Thyroid gland (tissue), 4 donors: ENCODE measurements at regions not wholly inside any gene's neighbourhood (a gene's known extent, or its start where the extent isn't known, plus 50 kb on each side); places are given as distances from the start of the nearest gene placed in this dataset.

Source experiments
- DNase-seq, 2 donors: peaks; one replicate each; pipeline ENCODE4 v3.0.0-alpha.2; 2019
- H3K27ac ChIP-seq, 3 donors: fragments of 200-600 bp; sonication (generic); 1 replicate in 2 of 3; 2 replicates in 1 of 3; pipeline ENCODE4 v1.5.1; 2016 to 2019; ENCODE audit warnings: mild to moderate bottlenecking in 1 of 3, moderate library complexity in 1 of 3
- H3K27me3 ChIP-seq: fragments of 200-600 bp; sonication (generic); one replicate; pipeline ENCODE4 v1.5.1; 2019
- H3K36me3 ChIP-seq, 2 donors: fragments of 200-600 bp; sonication (generic); one replicate each; pipeline ENCODE4 v1.5.1; 2016 to 2019
- H3K4me1 ChIP-seq, 2 donors: fragments of 200-600 bp; sonication (generic); one replicate each; pipeline ENCODE4 v1.5.1; 2017 to 2019
- H3K4me3 ChIP-seq, 3 donors: fragments of 200-600 bp; sonication (generic); replicated peaks in 1 of 3; 1 replicate in 2 of 3; 2 replicates in 1 of 3; pipeline ENCODE4 v1.5.1; 2016; ENCODE audit warnings: mild to moderate bottlenecking in 1 of 3
- H3K9me3 ChIP-seq: fragments of 200-600 bp; sonication (generic); one replicate; pipeline ENCODE4 v1.5.1; 2017
- POLR2A ChIP-seq, 2 donors: fragments of 450-650 bp; IDR thresholded peaks; one replicate each; pipeline ENCODE4 v1.6.1; 2017; ENCODE audit warnings: antibody characterized with exemption in 2 of 2, mild to moderate bottlenecking in 2 of 2, moderate library complexity in 1 of 2
- WGBS, 2 donors: methylation state at CpG; one replicate each; pipeline ENCODE4 v1.1.5; 2017; 5-methylcytosine and 5-hydroxymethylcytosine counted together
- intact Hi-C: fragments of 100-400 bp; cut with DNase I; formaldehyde crosslinking; loops from one replicate; pipeline ENCODE4 v1.15.1; 2023
- TF ChIP-seq, protein P1 (sequence below), 6 experiments: fragments of 200-600 bp in 3 of 6; fragments of 450-650 bp in 3 of 6; sonication (generic) in 3 of 6; IDR thresholded peaks; one replicate each; pipeline ENCODE4 v1.5.1; 2016 to 2019; ENCODE audit warnings: antibody characterized with exemption in 6 of 6, mild to moderate bottlenecking in 2 of 6, inconsistent platforms in 1 of 6, moderate library complexity in 1 of 6

DNA sequence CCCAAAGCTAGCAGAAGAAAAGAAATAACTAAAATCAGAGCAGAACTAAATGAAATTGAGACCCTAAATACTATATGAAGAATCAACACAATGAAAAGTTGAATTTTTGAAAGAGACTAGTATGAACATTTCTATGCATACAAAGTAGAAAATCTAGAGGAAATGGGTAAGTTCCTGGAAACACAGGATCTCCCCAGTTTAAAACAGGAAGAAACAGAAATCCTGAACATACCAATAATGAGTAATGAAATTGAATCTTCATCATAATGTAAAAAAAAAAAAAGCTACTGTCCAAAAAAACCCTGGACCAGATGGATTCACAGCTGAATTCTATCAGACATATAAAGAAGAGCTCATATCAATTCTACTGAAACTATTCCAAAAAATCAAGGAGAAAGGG, 233.5 kb downstream of the PLPP3 start:
- Histone ChIP-seq H3K4me3 (no peak overlapping the region), H3K36me3 (no peaks in the 10 kb centered on the region), H3K4me1 (no peaks in the 10 kb centered on the region), H3K27ac (no peak overlapping the region), H3K27me3 (no peaks in the 10 kb centered on the region), H3K9me3 (no peaks in the 10 kb centered on the region)
- no peak for DNase-seq
- intact Hi-C loops, result no loop called here
- TF ChIP-seq, protein P1, sequence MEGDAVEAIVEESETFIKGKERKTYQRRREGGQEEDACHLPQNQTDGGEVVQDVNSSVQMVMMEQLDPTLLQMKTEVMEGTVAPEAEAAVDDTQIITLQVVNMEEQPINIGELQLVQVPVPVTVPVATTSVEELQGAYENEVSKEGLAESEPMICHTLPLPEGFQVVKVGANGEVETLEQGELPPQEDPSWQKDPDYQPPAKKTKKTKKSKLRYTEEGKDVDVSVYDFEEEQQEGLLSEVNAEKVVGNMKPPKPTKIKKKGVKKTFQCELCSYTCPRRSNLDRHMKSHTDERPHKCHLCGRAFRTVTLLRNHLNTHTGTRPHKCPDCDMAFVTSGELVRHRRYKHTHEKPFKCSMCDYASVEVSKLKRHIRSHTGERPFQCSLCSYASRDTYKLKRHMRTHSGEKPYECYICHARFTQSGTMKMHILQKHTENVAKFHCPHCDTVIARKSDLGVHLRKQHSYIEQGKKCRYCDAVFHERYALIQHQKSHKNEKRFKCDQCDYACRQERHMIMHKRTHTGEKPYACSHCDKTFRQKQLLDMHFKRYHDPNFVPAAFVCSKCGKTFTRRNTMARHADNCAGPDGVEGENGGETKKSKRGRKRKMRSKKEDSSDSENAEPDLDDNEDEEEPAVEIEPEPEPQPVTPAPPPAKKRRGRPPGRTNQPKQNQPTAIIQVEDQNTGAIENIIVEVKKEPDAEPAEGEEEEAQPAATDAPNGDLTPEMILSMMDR (IDR thresholded peaks at IDR 0.05), result no peak
- TF ChIP-seq POLR2A (IDR thresholded peaks at IDR 0.05), result no peak

DNA sequence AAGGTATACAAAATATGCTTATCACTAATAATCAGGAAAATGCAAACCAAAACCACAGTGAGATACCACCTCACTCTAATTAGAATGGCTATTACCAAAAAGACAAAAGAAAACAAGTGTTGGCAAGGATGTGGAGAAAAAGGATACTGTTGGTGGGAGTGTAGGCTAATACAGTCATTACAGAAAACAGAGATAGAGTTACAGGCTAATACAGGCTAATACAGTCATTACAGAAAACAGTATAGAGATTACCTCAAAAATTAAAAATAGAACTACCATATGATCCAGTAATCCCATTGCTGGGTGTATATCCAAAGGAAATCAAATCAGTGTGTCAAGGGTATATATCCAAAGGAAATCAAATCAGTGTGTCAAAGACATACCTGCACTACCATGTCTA, 238.4 kb downstream of the PLPP3 start:
- H3K9me3 ChIP-seq, result no peaks in the 10 kb centered on the region
- intact Hi-C loops, result no loop called here
- no peaks in the 10 kb centered on the region for H3K27me3 ChIP-seq
- no peak overlapping the region for H3K4me3 ChIP-seq
- DNase-seq, result no peak
- no peak for TF ChIP-seq POLR2A (IDR thresholded peaks at IDR 0.05)
- TF ChIP-seq, protein P1 (IDR thresholded peaks at IDR 0.05), result no peak
- no peak overlapping the region for H3K27ac ChIP-seq
- H3K36me3 ChIP-seq, result no peaks in the 10 kb centered on the region
- H3K4me1 ChIP-seq, result peaks cover 0 to 13% of the 10 kb centered on the region in 2 donors

DNA sequence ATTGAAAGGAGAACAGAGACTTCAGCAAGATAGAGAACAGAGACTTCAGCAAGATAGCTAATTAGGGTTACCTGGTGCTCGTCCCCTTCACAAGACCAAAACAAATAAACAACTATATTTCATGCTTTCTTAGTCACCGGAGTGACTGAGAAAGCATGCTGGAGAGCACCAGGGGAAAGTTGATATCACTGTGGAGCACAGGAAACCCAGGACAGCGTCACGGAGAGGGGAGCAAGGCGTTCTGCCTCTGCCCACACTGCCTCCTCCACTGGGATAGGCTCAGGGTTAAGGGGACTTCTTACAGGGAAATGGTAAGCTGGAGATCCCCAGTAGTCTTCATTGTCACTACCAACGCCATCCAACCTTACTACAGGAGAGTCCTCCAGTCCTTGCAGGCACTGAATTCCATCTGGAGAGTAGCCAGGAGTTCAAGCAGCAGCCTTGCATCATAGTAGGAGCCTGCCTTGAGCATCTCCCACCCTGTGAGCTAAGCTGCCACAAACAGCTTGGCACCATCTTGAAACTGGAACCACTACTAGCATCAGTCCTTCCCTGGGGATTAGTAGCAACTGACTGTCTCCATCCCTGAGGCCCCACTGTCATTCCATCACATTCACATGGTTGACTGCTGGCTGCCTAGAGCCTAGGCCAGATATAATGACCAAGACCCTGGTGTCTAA, 239.4 kb downstream of the PLPP3 start:
- WGBS, 2 donors, result 48 to 65% methylated on average over 5 of the region's 6 CpGs

DNA sequence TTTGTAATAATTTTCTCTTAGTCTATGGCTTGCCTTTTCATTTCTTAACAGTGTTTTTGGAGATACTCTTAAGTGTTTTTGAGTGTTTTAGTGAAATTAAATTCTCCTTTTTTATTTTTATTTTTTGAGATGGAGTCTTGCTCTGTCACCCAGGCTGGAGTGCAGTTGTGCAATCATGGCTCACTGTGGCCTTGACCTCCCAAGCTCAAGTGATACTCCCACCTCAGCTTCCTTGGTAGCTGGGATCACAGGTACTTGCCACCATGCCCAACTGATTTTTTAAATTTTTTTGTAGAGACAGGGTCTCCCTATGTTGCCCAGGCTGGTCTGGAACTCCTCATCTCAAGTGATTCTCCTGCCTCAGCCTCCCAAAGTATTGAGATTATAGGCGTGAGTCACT, 240.3 kb downstream of the PLPP3 start:
- Histone ChIP-seq H3K27me3 (no peaks in the 10 kb centered on the region), H3K9me3 (no peaks in the 10 kb centered on the region), H3K4me3 (no peak overlapping the region), H3K27ac (no peak overlapping the region), H3K4me1 (peaks cover 0 to 13% of the 10 kb centered on the region in 2 donors), H3K36me3 (no peaks in the 10 kb centered on the region)
- WGBS, 2 donors, result 76 to 85% methylated on average over 1 of the region's 1 CpG
- intact Hi-C loops, result no loop called here
- TF ChIP-seq POLR2A (IDR thresholded peaks at IDR 0.05), result no peak
- TF ChIP-seq, protein P1 (IDR thresholded peaks at IDR 0.05), result no peak
- DNase-seq, result no peak

More for the DNA sequence above, 239.4 kb downstream of the PLPP3 start:
- no peaks in the 10 kb centered on the region for H3K36me3 ChIP-seq
- TF ChIP-seq POLR2A (IDR thresholded peaks at IDR 0.05), result no peak
- TF ChIP-seq, protein P1 (IDR thresholded peaks at IDR 0.05), result no peak
- intact Hi-C loops, result no loop called here
- H3K4me1 ChIP-seq, result peaks cover 0 to 13% of the 10 kb centered on the region in 2 donors
- H3K27ac ChIP-seq, result no peak overlapping the region
- no peak overlapping the region for H3K4me3 ChIP-seq
- no peaks in the 10 kb centered on the region for H3K9me3 ChIP-seq
- DNase-seq, result peak; percentile 30 to 31
- H3K27me3 ChIP-seq, result no peaks in the 10 kb centered on the region

DNA sequence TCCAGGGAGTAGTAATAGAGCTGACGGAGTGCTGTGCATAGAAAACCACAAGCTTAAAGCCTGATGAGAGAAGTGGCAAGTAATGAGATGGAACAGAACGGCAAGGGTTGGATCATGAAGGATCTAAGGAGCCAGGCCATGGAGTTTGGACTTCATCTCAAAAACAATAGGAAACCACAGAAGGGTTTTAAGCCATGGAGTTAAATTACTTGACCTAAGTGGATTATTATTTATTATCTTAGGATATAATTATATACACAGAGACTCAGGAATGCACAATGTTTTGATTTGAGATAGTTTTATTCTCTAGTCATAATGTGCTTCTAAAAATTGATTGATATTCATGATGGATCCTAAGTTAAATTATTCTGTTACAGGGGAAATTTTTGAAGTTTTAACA, 242.4 kb downstream of the PLPP3 start:
- Histone ChIP-seq H3K4me1 (peaks cover 0 to 18% of the 10 kb centered on the region in 2 donors), H3K9me3 (no peaks in the 10 kb centered on the region), H3K27ac (no peak overlapping the region), H3K36me3 (no peaks in the 10 kb centered on the region), H3K4me3 (no peak overlapping the region), H3K27me3 (no peaks in the 10 kb centered on the region)
- no peak for DNase-seq
- TF ChIP-seq POLR2A (IDR thresholded peaks at IDR 0.05), result no peak
- TF ChIP-seq, protein P1 (IDR thresholded peaks at IDR 0.05), result no peak
- 91 to 97% methylated on average over 2 of the region's 2 CpGs for WGBS, 2 donors
- intact Hi-C loops, result no loop called here
